Heart right ventricle (tissue), 16 donors: ENCODE measurements at regions not wholly inside any gene's neighbourhood (a gene's known extent, or its start where the extent isn't known, plus 50 kb on each side); places are given as distances from the start of the nearest gene placed in this dataset.

Source experiments
- ATAC-seq, 8 donors: fragments of 200-7000 bp; cut with Tn5 transposase; one replicate each; pipeline ENCODE4 v1.9.1; 2020; ENCODE audit warnings: mild to moderate bottlenecking in 8 of 8, moderate library complexity in 8 of 8, moderate number of reproducible peaks in 1 of 8
- DNase-seq, 2 donors: peaks; one replicate each; pipeline ENCODE4 v3.0.0-alpha.2; 2020
- H3K27ac ChIP-seq, 10 donors: fragments of 200-600 bp; sonication (generic) in 2 of 10; one replicate each; pipeline versions ENCODE4 v1.5.0 to v1.8.0; 2020 to 2022; ENCODE audit warnings: mild to moderate bottlenecking in 3 of 10
- H3K27me3 ChIP-seq, 7 donors: fragments of 200-600 bp; one replicate each; pipeline ENCODE4 v1.8.0; 2021 to 2022; ENCODE audit warnings: mild to moderate bottlenecking in 2 of 7
- H3K36me3 ChIP-seq, 9 donors: fragments of 200-600 bp; sonication (generic) in 1 of 9; one replicate each; pipeline versions ENCODE4 v1.5.0 to v1.8.0; 2020 to 2022; ENCODE audit warnings: mild to moderate bottlenecking in 2 of 9
- H3K4me1 ChIP-seq, 9 donors: fragments of 200-600 bp; sonication (generic) in 1 of 9; one replicate each; pipeline versions ENCODE4 v1.5.0 to v1.8.0; 2020 to 2022; ENCODE audit warnings: mild to moderate bottlenecking in 4 of 9
- H3K4me3 ChIP-seq, 10 donors: fragments of 200-600 bp; sonication (generic) in 2 of 10; one replicate each; pipeline versions ENCODE4 v1.5.0 to v1.8.0; 2020 to 2022; ENCODE audit warnings: mild to moderate bottlenecking in 7 of 10, moderate library complexity in 2 of 10
- H3K9me3 ChIP-seq, 11 donors: fragments of 200-600 bp in 10 of 11; sonication (generic) in 2 of 11; one replicate each; pipeline versions ENCODE4 v1.5.0 to v1.8.0; 2013 to 2022; ENCODE audit warnings: mild to moderate bottlenecking in 2 of 11, control low read depth in 1 of 11, moderate library complexity in 1 of 11
- CTCF ChIP-seq, 9 donors: fragments of 200-600 bp; sonication (generic) in 2 of 9; IDR thresholded peaks; one replicate each; pipeline versions ENCODE4 v1.5.0 to v1.8.0; 2021 to 2022; ENCODE audit warnings: antibody characterized with exemption in 9 of 9, mild to moderate bottlenecking in 5 of 9, moderate library complexity in 1 of 9
- WGBS, 2 donors: extraction: QIAGEN DNeasy Blood & Tissue Kit; methylation state at CpG; one replicate each; pipeline ENCODE4 v1.1.7; 2013; ENCODE audit warnings: inconsistent platforms in 1 of 2; 5-methylcytosine and 5-hydroxymethylcytosine counted together
- intact Hi-C, 10 donors: fragments of 100-400 bp; cut with DNase I; formaldehyde crosslinking; loops; one replicate each; pipeline versions ENCODE4 v1.11.1 to v1.14.2; 2022
- donor health status: Arrhythmogenic right ventricular cardiomyopathy.
- donor health status: ischemic (EF 13 %, LVEDD 7.1; RV severe dilation, severe dysfunction).
- donor health status: healthy with polysubstance abuse.
- donor health status: DM: no; HTN: yes; CAD: no.
- donor health status: DM: no; HTN: no; CAD: no.
- donor health status: ischemic (EF 25% LVEDD 6.9; RV normal size, moderate dysfunction).
- donor health status: ischemic (EF 25% LVEDD 5.7; RV mildly dilated, moderate dysfunction).
- donor health status: healthy.
- donor health status: DM: yes; HTN: yes; CAD: no.
- donor health status: Ischemic cardiomyopathy.
- donor health status: ischemic (EF 35%, LVEDD 5.7; RV mildly dilated, moderate dysfunction).
- donor health status: nonischemic (EF 11% LVEDD 7.7; RV severe dilation, severe dysfunction).
- donor health status: DM: yes; HTN: yes; CAD: no.
- donor health status: PGD.
- donor health status: ischemic (EF 29% LVEDD 5.4; RV normal size, mild dysfunction).
- donor health status: nonischemic (EF 23%, LVEDD 6.1; RV moderate dilation, normal function).

DNA sequence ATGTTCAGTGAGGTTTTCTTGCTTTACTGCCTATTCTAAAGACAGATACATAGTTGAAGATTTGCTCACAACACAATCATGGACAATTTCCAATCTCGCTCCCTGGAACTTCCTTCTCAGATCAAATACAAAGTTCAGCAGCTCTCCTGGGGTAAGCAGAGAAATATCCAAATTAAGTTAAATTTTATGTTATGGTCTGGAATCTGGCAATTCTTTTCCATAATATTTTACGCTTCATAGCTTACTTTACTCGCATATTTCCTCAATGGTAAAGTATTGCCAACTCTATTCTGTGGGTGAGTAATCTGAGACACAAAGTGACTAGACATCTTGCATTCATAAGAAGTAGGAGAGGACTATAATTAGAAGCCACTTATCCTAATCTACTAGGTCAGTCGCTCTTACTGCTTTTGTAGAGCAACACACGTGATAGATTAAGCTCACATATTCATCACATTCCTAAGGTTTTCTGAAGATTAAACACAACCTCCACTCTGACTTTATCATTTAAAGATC, 529.4 kb downstream of the CCDC85A start:
- H3K4me3 ChIP-seq, result no peak overlapping the region
- WGBS, 2 donors, result 55 to 61% methylated on average over 5 of the region's 5 CpGs
- H3K27me3 ChIP-seq, result no peaks in the 10 kb centered on the region
- no peak for DNase-seq
- no peaks in the 10 kb centered on the region for H3K36me3 ChIP-seq
- H3K4me1 ChIP-seq, result peaks cover 0 to 11% (median 4%) of the 10 kb centered on the region in 9 donors
- TF ChIP-seq CTCF (IDR thresholded peaks at IDR 0.05), result no peak
- peaks cover 0 to 6% (median 0%) of the 10 kb centered on the region in 11 donors for H3K9me3 ChIP-seq
- no peak overlapping the region for H3K27ac ChIP-seq
- peak in 3 of 8 donors; percentile 53 to 55 (median 54) for ATAC-seq
- intact Hi-C loops, result no loop called here

DNA sequence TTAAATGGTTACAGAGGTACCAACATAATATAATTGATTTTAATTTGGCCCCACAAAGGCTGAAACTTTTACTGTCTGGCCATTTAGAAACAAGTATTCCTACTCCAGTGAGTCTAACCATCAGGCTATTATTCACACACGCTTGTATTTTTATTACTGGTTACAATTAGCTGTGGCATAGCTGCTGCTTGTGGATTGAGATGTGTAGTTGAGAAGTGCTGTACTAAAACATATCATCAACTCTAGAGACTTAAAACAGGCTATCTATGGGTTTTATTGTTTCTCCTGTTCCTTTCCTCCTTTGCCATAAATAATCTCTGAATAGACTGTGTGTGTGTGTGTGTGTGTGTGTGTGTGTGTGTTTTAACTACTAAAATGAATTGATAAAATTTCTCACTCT, 530.2 kb downstream of the CCDC85A start:
- no peak for TF ChIP-seq CTCF (IDR thresholded peaks at IDR 0.05)
- Histone ChIP-seq H3K27ac (no peak overlapping the region), H3K27me3 (no peaks in the 10 kb centered on the region), H3K9me3 (peaks cover 0 to 7% (median 0%) of the 10 kb centered on the region in 11 donors), H3K4me1 (peaks cover 0 to 11% (median 5%) of the 10 kb centered on the region in 9 donors), H3K36me3 (no peaks in the 10 kb centered on the region), H3K4me3 (no peak overlapping the region)
- DNase-seq (no peak), ATAC-seq (no peak)
- intact Hi-C loops, result no loop called here
- WGBS, 2 donors, result 72 to 79% methylated on average over 1 of the region's 1 CpG

DNA sequence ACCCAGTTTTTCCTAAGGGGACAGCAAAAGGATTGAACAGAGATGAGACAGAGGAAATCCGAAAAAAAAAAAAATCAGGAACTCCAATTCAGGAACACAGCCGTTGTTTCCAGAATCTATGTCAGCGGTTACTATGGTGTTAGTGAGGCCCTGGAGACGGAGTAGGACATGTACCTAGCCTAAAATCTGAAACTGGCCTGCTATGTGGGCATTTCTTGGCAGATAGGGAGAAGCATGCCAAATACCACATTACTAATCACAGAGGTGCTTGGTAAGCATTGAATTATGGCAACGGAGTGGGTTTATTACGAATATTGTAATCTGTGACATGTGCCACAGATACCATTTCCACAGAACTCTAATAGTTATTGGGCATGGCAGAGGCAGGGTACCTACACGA, 530.6 kb downstream of the CCDC85A start:
- H3K27ac ChIP-seq, result no peak overlapping the region
- WGBS, 2 donors, result 58 to 59% methylated on average over 7 of the region's 7 CpGs
- intact Hi-C loops, result no loop called here
- no peak overlapping the region for H3K4me3 ChIP-seq
- H3K36me3 ChIP-seq, result no peaks in the 10 kb centered on the region
- H3K4me1 ChIP-seq, result peaks cover 0 to 11% (median 5%) of the 10 kb centered on the region in 9 donors
- H3K9me3 ChIP-seq, result peaks cover 0 to 11% (median 0%) of the 10 kb centered on the region in 11 donors
- H3K27me3 ChIP-seq, result no peaks in the 10 kb centered on the region
- no peak for DNase-seq
- peak in 3 of 8 donors; percentile 46 to 80 (median 72) for ATAC-seq
- no peak for TF ChIP-seq CTCF (IDR thresholded peaks at IDR 0.05)

- Histone ChIP-seq H3K4me3 (no peak overlapping the region), H3K4me1 (peaks cover 0 to 11% (median 5%) of the 10 kb centered on the region in 9 donors), H3K27ac (no peak overlapping the region), H3K27me3 (no peaks in the 10 kb centered on the region), H3K9me3 (peaks cover 0 to 11% (median 0%) of the 10 kb centered on the region in 11 donors), H3K36me3 (no peaks in the 10 kb centered on the region)
- TF ChIP-seq CTCF (IDR thresholded peaks at IDR 0.05), result no peak
- 55 to 62% methylated on average over 3 of the region's 3 CpGs for WGBS, 2 donors
- DNase-seq, result no peak
- ATAC-seq, result peak in 2 of 8 donors; percentile 16 to 30
- intact Hi-C loops, result no loop called here
Observed at GRCh38 chr2:56715683-56716082, 531.9 kb downstream of the CCDC85A start.
